ENCODE measurements at regions not wholly inside any gene's neighbourhood (a gene's known extent, or its start where the extent isn't known, plus 50 kb on each side); places are given as distances from the start of the nearest gene placed in this dataset.

GRCh38 chr10:85175635-85176034 lies 847.2 kb downstream of the CCSER2 start:
- no peaks in the 10 kb centered on the region for H3K4me1 ChIP-seq (ENCODE audit: control insufficient read depth, insufficient read depth, low read length)
- H3K9me3 ChIP-seq (ENCODE audit: control insufficient read depth, insufficient read depth, low read length): no peaks in the 10 kb centered on the region
- H3K36me3 ChIP-seq (ENCODE audit: control insufficient read depth, insufficient read depth, low read length): no peaks in the 10 kb centered on the region
- H3K4me3 ChIP-seq (ENCODE audit: low read depth, low read length): no peak overlapping the region
- no peak overlapping the region for H3K9ac ChIP-seq (ENCODE audit: low read depth, low read length)
- no peaks in the 10 kb centered on the region for H3K27me3 ChIP-seq (ENCODE audit: control insufficient read depth, insufficient read depth, low read length)

- H3K4me1 ChIP-seq (ENCODE audit: control insufficient read depth, insufficient read depth, low read length): peaks cover 6% of the 10 kb centered on the region
- no peaks in the 10 kb centered on the region for H3K9me3 ChIP-seq (ENCODE audit: control insufficient read depth, insufficient read depth, low read length)
- no peak overlapping the region for H3K9ac ChIP-seq (ENCODE audit: low read depth, low read length)
- no peak overlapping the region for H3K4me3 ChIP-seq (ENCODE audit: low read depth, low read length)
- H3K36me3 ChIP-seq (ENCODE audit: control insufficient read depth, insufficient read depth, low read length): no peaks in the 10 kb centered on the region
- H3K27me3 ChIP-seq (ENCODE audit: control insufficient read depth, insufficient read depth, low read length): no peaks in the 10 kb centered on the region
Observed at GRCh38 chr10:85177767-85178166, 849.4 kb downstream of the CCSER2 start.

DNA sequence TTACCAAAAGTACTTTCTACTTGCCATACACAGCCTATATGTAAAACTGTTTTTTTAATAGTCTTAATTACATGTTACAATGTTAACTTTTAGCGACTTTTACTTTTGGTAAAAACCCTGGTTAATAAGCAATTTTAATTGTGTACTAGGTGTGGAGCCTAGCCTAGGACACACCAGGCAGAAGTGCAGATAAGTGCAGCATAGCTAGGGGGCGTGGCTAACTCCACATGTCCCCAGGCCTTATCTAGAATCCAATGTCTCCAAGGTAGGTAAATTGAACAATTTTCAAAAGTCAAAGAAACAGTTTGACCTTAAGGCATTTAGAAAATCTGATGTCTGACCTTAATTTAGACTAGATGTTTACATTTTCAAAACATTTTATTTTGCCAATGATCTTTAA lies 858.7 kb downstream of the CCSER2 start:
- no peaks in the 10 kb centered on the region for H3K9me3 ChIP-seq (ENCODE audit: control insufficient read depth, insufficient read depth, low read length)
- no peak overlapping the region for H3K9ac ChIP-seq (ENCODE audit: low read depth, low read length)
- H3K4me1 ChIP-seq (ENCODE audit: control insufficient read depth, insufficient read depth, low read length): peaks cover 6% of the 10 kb centered on the region
- no peaks in the 10 kb centered on the region for H3K27me3 ChIP-seq (ENCODE audit: control insufficient read depth, insufficient read depth, low read length)
- H3K36me3 ChIP-seq (ENCODE audit: control insufficient read depth, insufficient read depth, low read length): no peaks in the 10 kb centered on the region
- no peak overlapping the region for H3K4me3 ChIP-seq (ENCODE audit: low read depth, low read length)

DNA sequence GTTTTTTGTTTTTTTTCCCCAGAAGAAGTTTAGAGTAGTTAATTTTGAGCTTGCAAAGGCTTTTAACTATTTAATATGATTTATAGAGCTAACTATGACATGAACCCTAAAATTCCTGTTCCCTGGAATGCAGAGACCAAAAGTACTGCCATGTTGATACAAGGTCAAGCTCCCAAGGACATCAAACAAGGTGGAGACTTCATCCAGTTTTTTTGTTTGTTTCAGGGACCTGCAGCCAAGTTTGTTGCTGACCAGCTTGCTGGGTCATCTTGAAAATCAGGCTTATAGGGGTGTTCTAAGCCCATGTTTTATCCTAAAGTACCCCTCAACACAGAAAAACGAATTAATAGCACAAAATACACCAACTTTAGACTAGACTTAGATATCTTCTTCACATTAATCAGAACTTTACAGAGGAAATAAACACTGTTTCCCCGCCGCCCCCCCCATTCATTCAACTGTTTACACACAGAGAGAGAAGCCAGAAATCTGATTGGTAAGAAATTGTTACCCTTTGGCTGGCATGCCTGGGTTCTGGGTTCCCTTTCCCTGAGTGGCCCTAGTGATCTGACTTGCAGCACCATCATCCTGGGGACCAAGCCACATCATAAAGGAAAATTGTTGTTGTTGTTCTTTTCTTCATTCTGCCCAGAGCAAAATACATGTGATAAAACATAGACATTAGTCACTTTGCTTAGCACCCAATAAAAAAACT lies 860.5 kb downstream of the CCSER2 start:
- Histone ChIP-seq H3K36me3 (ENCODE audit: control insufficient read depth, insufficient read depth, low read length) (no peaks in the 10 kb centered on the region), H3K4me3 (ENCODE audit: low read depth, low read length) (no peak overlapping the region), H3K9ac (ENCODE audit: low read depth, low read length) (no peak overlapping the region), H3K27me3 (ENCODE audit: control insufficient read depth, insufficient read depth, low read length) (no peaks in the 10 kb centered on the region), H3K9me3 (ENCODE audit: control insufficient read depth, insufficient read depth, low read length) (no peaks in the 10 kb centered on the region), H3K4me1 (ENCODE audit: control insufficient read depth, insufficient read depth, low read length) (no peaks in the 10 kb centered on the region)

- H3K27me3 ChIP-seq (ENCODE audit: control insufficient read depth, insufficient read depth, low read length): no peaks in the 10 kb centered on the region
- H3K4me3 ChIP-seq (ENCODE audit: low read depth, low read length): no peak overlapping the region
- H3K9ac ChIP-seq (ENCODE audit: low read depth, low read length): no peak overlapping the region
- H3K9me3 ChIP-seq (ENCODE audit: control insufficient read depth, insufficient read depth, low read length): no peaks in the 10 kb centered on the region
- no peaks in the 10 kb centered on the region for H3K36me3 ChIP-seq (ENCODE audit: control insufficient read depth, insufficient read depth, low read length)
- no peaks in the 10 kb centered on the region for H3K4me1 ChIP-seq (ENCODE audit: control insufficient read depth, insufficient read depth, low read length)
Observed at GRCh38 chr10:85193796-85194195, 865.4 kb downstream of the CCSER2 start.

GRCh38 chr10:85194706-85195105 lies 866.3 kb downstream of the CCSER2 start:
- no peaks in the 10 kb centered on the region for H3K4me1 ChIP-seq (ENCODE audit: control insufficient read depth, insufficient read depth, low read length)
- H3K9me3 ChIP-seq (ENCODE audit: control insufficient read depth, insufficient read depth, low read length): no peaks in the 10 kb centered on the region
- H3K4me3 ChIP-seq (ENCODE audit: low read depth, low read length): no peak overlapping the region
- H3K9ac ChIP-seq (ENCODE audit: low read depth, low read length): no peak overlapping the region
- H3K36me3 ChIP-seq (ENCODE audit: control insufficient read depth, insufficient read depth, low read length): no peaks in the 10 kb centered on the region
- H3K27me3 ChIP-seq (ENCODE audit: control insufficient read depth, insufficient read depth, low read length): no peaks in the 10 kb centered on the region

- Histone ChIP-seq H3K27me3 (ENCODE audit: control insufficient read depth, insufficient read depth, low read length) (no peaks in the 10 kb centered on the region), H3K9me3 (ENCODE audit: control insufficient read depth, insufficient read depth, low read length) (no peaks in the 10 kb centered on the region), H3K36me3 (ENCODE audit: control insufficient read depth, insufficient read depth, low read length) (no peaks in the 10 kb centered on the region), H3K4me1 (ENCODE audit: control insufficient read depth, insufficient read depth, low read length) (no peaks in the 10 kb centered on the region), H3K4me3 (ENCODE audit: low read depth, low read length) (no peak overlapping the region), H3K9ac (ENCODE audit: low read depth, low read length) (no peak overlapping the region)
Observed at GRCh38 chr10:85195596-85195995, 867.2 kb downstream of the CCSER2 start.

GRCh38 chr10:85204814-85205213 lies 876.4 kb downstream of the CCSER2 start:
- Histone ChIP-seq H3K36me3 (ENCODE audit: control insufficient read depth, insufficient read depth, low read length) (no peaks in the 10 kb centered on the region), H3K9ac (ENCODE audit: low read depth, low read length) (no peak overlapping the region), H3K9me3 (ENCODE audit: control insufficient read depth, insufficient read depth, low read length) (no peaks in the 10 kb centered on the region), H3K27me3 (ENCODE audit: control insufficient read depth, insufficient read depth, low read length) (no peaks in the 10 kb centered on the region), H3K4me1 (ENCODE audit: control insufficient read depth, insufficient read depth, low read length) (peaks cover 8% of the 10 kb centered on the region), H3K4me3 (ENCODE audit: low read depth, low read length) (no peak overlapping the region)

GRCh38 chr10:85212526-85212925 lies 884.1 kb downstream of the CCSER2 start:
- H3K4me1 ChIP-seq (ENCODE audit: control insufficient read depth, insufficient read depth, low read length): no peaks in the 10 kb centered on the region
- H3K9ac ChIP-seq (ENCODE audit: low read depth, low read length): no peak overlapping the region
- no peaks in the 10 kb centered on the region for H3K27me3 ChIP-seq (ENCODE audit: control insufficient read depth, insufficient read depth, low read length)
- no peaks in the 10 kb centered on the region for H3K36me3 ChIP-seq (ENCODE audit: control insufficient read depth, insufficient read depth, low read length)
- H3K9me3 ChIP-seq (ENCODE audit: control insufficient read depth, insufficient read depth, low read length): no peaks in the 10 kb centered on the region
- H3K4me3 ChIP-seq (ENCODE audit: low read depth, low read length): no peak overlapping the region

GRCh38 chr10:85213493-85213892 lies 885.1 kb downstream of the CCSER2 start:
- H3K36me3 ChIP-seq (ENCODE audit: control insufficient read depth, insufficient read depth, low read length): no peaks in the 10 kb centered on the region

GRCh38 chr10:85222300-85222699 lies 893.9 kb downstream of the CCSER2 start:
- no peaks in the 10 kb centered on the region for H3K36me3 ChIP-seq (ENCODE audit: control insufficient read depth, insufficient read depth, low read length)
- H3K4me1 ChIP-seq (ENCODE audit: control insufficient read depth, insufficient read depth, low read length): no peaks in the 10 kb centered on the region
- no peaks in the 10 kb centered on the region for H3K27me3 ChIP-seq (ENCODE audit: control insufficient read depth, insufficient read depth, low read length)
- no peak overlapping the region for H3K4me3 ChIP-seq (ENCODE audit: low read depth, low read length)
- H3K9me3 ChIP-seq (ENCODE audit: control insufficient read depth, insufficient read depth, low read length): no peaks in the 10 kb centered on the region
- no peak overlapping the region for H3K9ac ChIP-seq (ENCODE audit: low read depth, low read length)

More at GRCh38 chr10:85213493-85213892, 885.1 kb downstream of the CCSER2 start:
- no peak overlapping the region for H3K9ac ChIP-seq (ENCODE audit: low read depth, low read length)
- no peak overlapping the region for H3K4me3 ChIP-seq (ENCODE audit: low read depth, low read length)
- no peaks in the 10 kb centered on the region for H3K4me1 ChIP-seq (ENCODE audit: control insufficient read depth, insufficient read depth, low read length)
- no peaks in the 10 kb centered on the region for H3K27me3 ChIP-seq (ENCODE audit: control insufficient read depth, insufficient read depth, low read length)
- no peaks in the 10 kb centered on the region for H3K9me3 ChIP-seq (ENCODE audit: control insufficient read depth, insufficient read depth, low read length)

- no peak overlapping the region for H3K4me3 ChIP-seq (ENCODE audit: low read depth, low read length)
- H3K9me3 ChIP-seq (ENCODE audit: control insufficient read depth, insufficient read depth, low read length): no peaks in the 10 kb centered on the region
- no peaks in the 10 kb centered on the region for H3K27me3 ChIP-seq (ENCODE audit: control insufficient read depth, insufficient read depth, low read length)
- no peaks in the 10 kb centered on the region for H3K4me1 ChIP-seq (ENCODE audit: control insufficient read depth, insufficient read depth, low read length)
- H3K36me3 ChIP-seq (ENCODE audit: control insufficient read depth, insufficient read depth, low read length): no peaks in the 10 kb centered on the region
- H3K9ac ChIP-seq (ENCODE audit: low read depth, low read length): no peak overlapping the region
Observed at GRCh38 chr10:85224366-85224940, 896.1 kb downstream of the CCSER2 start.

Data from iPS-15b (cell line).